Chondrocyte (in vitro differentiated cells): ENCODE measurements at regions not wholly inside any gene's neighbourhood (a gene's known extent, or its start where the extent isn't known, plus 50 kb on each side); places are given as distances from the start of the nearest gene placed in this dataset.

Source experiments
- DNase-seq: peaks from one replicate; pipeline ENCODE4 v3.0.0; 2021; ENCODE audit warnings: mixed read lengths, low spot score
- H3K27ac Mint-ChIP-seq: one replicate; pipeline ENCODE4 v1.8.0; 2021; ENCODE audit warnings: mild to moderate bottlenecking, moderate library complexity, mixed read lengths; ENCODE audit not compliant: unreplicated experiment
- H3K27me3 Mint-ChIP-seq: 2 replicates; pipeline ENCODE4 v1.8.0; 2021; ENCODE audit warnings: low read depth, mixed read lengths
- H3K36me3 Mint-ChIP-seq: 2 replicates; pipeline ENCODE4 v1.8.0; 2021; ENCODE audit warnings: low read depth, mixed read lengths
- H3K4me1 Mint-ChIP-seq: 2 replicates; pipeline ENCODE4 v1.8.0; 2021; ENCODE audit warnings: low read depth, mild to moderate bottlenecking, mixed read lengths
- H3K4me3 Mint-ChIP-seq: one replicate; pipeline ENCODE4 v1.8.0; 2021; ENCODE audit warnings: mild to moderate bottlenecking, moderate library complexity, mixed read lengths; ENCODE audit not compliant: unreplicated experiment
- H3K9me3 Mint-ChIP-seq: 2 replicates; pipeline ENCODE4 v1.8.0; 2021; ENCODE audit warnings: low read depth, mixed read lengths
- CTCF ChIP-seq: fragments of 200-600 bp; sonication (generic); IDR thresholded peaks from 2 replicates; pipeline ENCODE4 v1.5.0; 2021; ENCODE audit warnings: antibody characterized with exemption, mild to moderate bottlenecking, moderate library complexity

GRCh38 chr11:82246926-82247325, 486.7 kb downstream of the FAM181B start:
- Mint-ChIP-seq H3K36me3 (no peaks in the 10 kb centered on the region), H3K4me3 (no peak overlapping the region), H3K9me3 (no peaks in the 10 kb centered on the region), H3K27ac (no peak overlapping the region), H3K27me3 (peaks cover 6% of the 10 kb centered on the region), H3K4me1 (no peaks in the 10 kb centered on the region)
- no peak for TF ChIP-seq CTCF
- no peak for DNase-seq

- no peak overlapping the region for H3K4me3 Mint-ChIP-seq
- no peak overlapping the region for H3K27ac Mint-ChIP-seq
- H3K9me3 Mint-ChIP-seq = peaks cover 2% of the 10 kb centered on the region
- peak; percentile 29 for DNase-seq
- H3K36me3 Mint-ChIP-seq = no peaks in the 10 kb centered on the region
- no peak for TF ChIP-seq CTCF
- no peaks in the 10 kb centered on the region for H3K4me1 Mint-ChIP-seq
- peaks cover 12% of the 10 kb centered on the region for H3K27me3 Mint-ChIP-seq
Observed at GRCh38 chr11:82239498-82239897, 494.2 kb downstream of the FAM181B start.

GRCh38 chr11:82234256-82234655, 499.4 kb downstream of the FAM181B start:
- DNase-seq = no peak
- no peak overlapping the region for H3K4me3 Mint-ChIP-seq
- H3K27me3 Mint-ChIP-seq = peaks cover 13% of the 10 kb centered on the region
- no peak overlapping the region for H3K27ac Mint-ChIP-seq
- H3K36me3 Mint-ChIP-seq = no peaks in the 10 kb centered on the region
- peaks cover 2% of the 10 kb centered on the region for H3K9me3 Mint-ChIP-seq
- TF ChIP-seq CTCF = no peak
- H3K4me1 Mint-ChIP-seq = no peaks in the 10 kb centered on the region

GRCh38 chr11:82233201-82233600, 500.5 kb downstream of the FAM181B start:
- Mint-ChIP-seq H3K27me3 (peaks cover 13% of the 10 kb centered on the region), H3K36me3 (no peaks in the 10 kb centered on the region), H3K4me1 (no peaks in the 10 kb centered on the region), H3K4me3 (no peak overlapping the region), H3K9me3 (peaks cover 2% of the 10 kb centered on the region), H3K27ac (no peak overlapping the region)
- TF ChIP-seq CTCF = no peak
- DNase-seq = no peak

- no peaks in the 10 kb centered on the region for H3K4me1 Mint-ChIP-seq
- no peak overlapping the region for H3K27ac Mint-ChIP-seq
- TF ChIP-seq CTCF = peak; percentile 76
- no peaks in the 10 kb centered on the region for H3K36me3 Mint-ChIP-seq
- peaks cover 6% of the 10 kb centered on the region for H3K27me3 Mint-ChIP-seq
- peaks cover under 1% of the 10 kb centered on the region for H3K9me3 Mint-ChIP-seq
- H3K4me3 Mint-ChIP-seq = no peak overlapping the region
- DNase-seq = no peak
Observed at GRCh38 chr11:82229341-82229740, 504.3 kb downstream of the FAM181B start.
